Astrocyte (in vitro differentiated cells and primary cell): ENCODE measurements at regions not wholly inside any gene's neighbourhood (a gene's known extent, or its start where the extent isn't known, plus 50 kb on each side); places are given as distances from the start of the nearest gene placed in this dataset.

Source experiments
- DNase-seq: peaks from one replicate; pipeline ENCODE4 v3.0.0-alpha.2; 2010; ENCODE audit warnings: low read depth
- FAIRE-seq: peaks from 2 replicates; lab custom pipeline; 2011; peaks lifted over from hg19 to GRCh38; lab: Jason Lieb, UNC
- H2AFZ ChIP-seq: 2 replicates; pipeline ENCODE4 v1.6.0; 2012; ENCODE audit warnings: low read depth, low read length, inconsistent platforms
- H3K27ac ChIP-seq: 2 replicates; pipeline ENCODE4 v1.5.1; 2011; ENCODE audit warnings: low read depth, low read length, inconsistent platforms
- H3K27me3 ChIP-seq: 2 replicates; pipeline ENCODE4 v1.6.0; 2011; ENCODE audit warnings: low read length, inconsistent platforms; ENCODE audit not compliant: insufficient read depth
- H3K36me3 ChIP-seq: 2 replicates; pipeline ENCODE4 v1.5.1; 2011; ENCODE audit warnings: low read length, inconsistent platforms; ENCODE audit not compliant: insufficient read depth
- H3K4me1 ChIP-seq: 2 replicates; pipeline ENCODE4 v1.5.1; 2011; ENCODE audit warnings: low read length, inconsistent platforms; ENCODE audit not compliant: insufficient read depth
- H3K4me2 ChIP-seq: 2 replicates; pipeline ENCODE4 v1.6.0; 2012; ENCODE audit warnings: low read length, inconsistent platforms
- H3K4me3 ChIP-seq: 2 replicates; pipeline ENCODE4 v1.5.1; 2011; ENCODE audit warnings: low read depth, mild to moderate bottlenecking, low read length, inconsistent platforms; ENCODE audit not compliant: insufficient read depth
- H3K79me2 ChIP-seq: 2 replicates; pipeline ENCODE4 v1.6.0; 2012; ENCODE audit warnings: mild to moderate bottlenecking, low read length, inconsistent platforms; ENCODE audit not compliant: insufficient read depth
- H3K9ac ChIP-seq: 2 replicates; pipeline ENCODE4 v1.6.0; 2012; ENCODE audit warnings: mild to moderate bottlenecking, low read length, inconsistent platforms
- H3K9me3 ChIP-seq: 2 replicates; pipeline ENCODE4 v1.5.1; 2012; ENCODE audit warnings: low read depth, mild to moderate bottlenecking, low read length, inconsistent platforms; ENCODE audit not compliant: insufficient read depth
- H4K20me1 ChIP-seq: 2 replicates; pipeline ENCODE4 v1.6.0; 2012; ENCODE audit warnings: low read length, inconsistent platforms; ENCODE audit not compliant: insufficient read depth
- H3K27ac Mint-ChIP-seq: one replicate; pipeline ENCODE4 v1.8.0; 2021; ENCODE audit warnings: mild to moderate bottlenecking, mixed read lengths; ENCODE audit not compliant: unreplicated experiment
- H3K27me3 Mint-ChIP-seq: one replicate; pipeline ENCODE4 v1.8.0; 2021; ENCODE audit warnings: low read depth, mixed read lengths; ENCODE audit not compliant: unreplicated experiment
- H3K36me3 Mint-ChIP-seq: one replicate; pipeline ENCODE4 v1.8.0; 2021; ENCODE audit warnings: low read depth, mixed read lengths; ENCODE audit not compliant: unreplicated experiment
- H3K4me1 Mint-ChIP-seq: one replicate; pipeline ENCODE4 v1.8.0; 2021; ENCODE audit warnings: low read depth, mixed read lengths; ENCODE audit not compliant: unreplicated experiment
- H3K4me3 Mint-ChIP-seq: one replicate; pipeline ENCODE4 v1.8.0; 2021; ENCODE audit warnings: mild to moderate bottlenecking, moderate library complexity, mixed read lengths; ENCODE audit not compliant: unreplicated experiment
- H3K9me3 Mint-ChIP-seq: one replicate; pipeline ENCODE4 v1.8.0; 2021; ENCODE audit warnings: mild to moderate bottlenecking, mixed read lengths; ENCODE audit not compliant: unreplicated experiment
- EZH2 ChIP-seq: IDR thresholded peaks from 2 replicates; pipeline ENCODE4 v1.6.1; 2012; ENCODE audit warnings: mild to moderate bottlenecking, low read length, inconsistent platforms; ENCODE audit not compliant: insufficient read depth
- TF ChIP-seq, protein P1 (sequence below): IDR thresholded peaks from 2 replicates; pipeline ENCODE4 v1.5.1; 2011; ENCODE audit warnings: low read depth, mild to moderate bottlenecking, inconsistent platforms, low read length, moderate library complexity; ENCODE audit not compliant: insufficient read depth

DNA sequence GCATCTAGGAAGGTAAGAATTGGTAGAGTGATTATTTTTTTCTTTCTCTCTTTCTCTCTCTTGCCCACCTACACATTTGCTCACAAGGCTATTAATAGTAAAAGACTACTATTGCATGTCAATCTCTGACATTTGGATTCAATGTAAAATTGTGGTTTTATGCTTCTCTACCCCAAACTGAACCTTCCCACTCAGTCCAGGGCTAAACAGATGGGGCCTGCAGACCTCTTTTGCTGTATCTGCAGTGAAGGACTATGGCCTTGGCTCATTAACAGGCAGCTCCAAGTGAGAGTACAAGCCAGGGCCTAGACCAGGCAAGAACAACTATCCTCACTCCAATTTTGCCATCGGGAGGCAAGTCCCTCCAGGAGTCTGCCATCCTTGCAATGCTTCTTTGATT is 68.3 kb upstream of the ARL4C start:
- Histone ChIP-seq H3K4me3 (no peak overlapping the region), H3K27ac (no peak overlapping the region), H3K36me3 (no peaks in the 10 kb centered on the region), H2AFZ (peak overlapping the region; percentile 19), H3K4me1 (peaks cover 5% of the 10 kb centered on the region), H3K79me2 (no peaks in the 10 kb centered on the region), H4K20me1 (no peaks in the 10 kb centered on the region), H3K27me3 (no peaks in the 10 kb centered on the region), H3K9me3 (no peaks in the 10 kb centered on the region), H3K4me2 (peak overlapping the region; percentile 34), H3K9ac (no peak overlapping the region)
- Mint-ChIP-seq H3K27me3 (no peaks in the 10 kb centered on the region), H3K4me1 (peaks cover 34% of the 10 kb centered on the region), H3K36me3 (no peaks in the 10 kb centered on the region), H3K4me3 (no peak overlapping the region), H3K9me3 (no peaks in the 10 kb centered on the region), H3K27ac (peak overlapping the region; percentile 93)
- no peak for TF ChIP-seq EZH2
- TF ChIP-seq, protein P1, sequence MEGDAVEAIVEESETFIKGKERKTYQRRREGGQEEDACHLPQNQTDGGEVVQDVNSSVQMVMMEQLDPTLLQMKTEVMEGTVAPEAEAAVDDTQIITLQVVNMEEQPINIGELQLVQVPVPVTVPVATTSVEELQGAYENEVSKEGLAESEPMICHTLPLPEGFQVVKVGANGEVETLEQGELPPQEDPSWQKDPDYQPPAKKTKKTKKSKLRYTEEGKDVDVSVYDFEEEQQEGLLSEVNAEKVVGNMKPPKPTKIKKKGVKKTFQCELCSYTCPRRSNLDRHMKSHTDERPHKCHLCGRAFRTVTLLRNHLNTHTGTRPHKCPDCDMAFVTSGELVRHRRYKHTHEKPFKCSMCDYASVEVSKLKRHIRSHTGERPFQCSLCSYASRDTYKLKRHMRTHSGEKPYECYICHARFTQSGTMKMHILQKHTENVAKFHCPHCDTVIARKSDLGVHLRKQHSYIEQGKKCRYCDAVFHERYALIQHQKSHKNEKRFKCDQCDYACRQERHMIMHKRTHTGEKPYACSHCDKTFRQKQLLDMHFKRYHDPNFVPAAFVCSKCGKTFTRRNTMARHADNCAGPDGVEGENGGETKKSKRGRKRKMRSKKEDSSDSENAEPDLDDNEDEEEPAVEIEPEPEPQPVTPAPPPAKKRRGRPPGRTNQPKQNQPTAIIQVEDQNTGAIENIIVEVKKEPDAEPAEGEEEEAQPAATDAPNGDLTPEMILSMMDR: no peak
- FAIRE-seq: no peak
- DNase-seq: peak; percentile 71

DNA sequence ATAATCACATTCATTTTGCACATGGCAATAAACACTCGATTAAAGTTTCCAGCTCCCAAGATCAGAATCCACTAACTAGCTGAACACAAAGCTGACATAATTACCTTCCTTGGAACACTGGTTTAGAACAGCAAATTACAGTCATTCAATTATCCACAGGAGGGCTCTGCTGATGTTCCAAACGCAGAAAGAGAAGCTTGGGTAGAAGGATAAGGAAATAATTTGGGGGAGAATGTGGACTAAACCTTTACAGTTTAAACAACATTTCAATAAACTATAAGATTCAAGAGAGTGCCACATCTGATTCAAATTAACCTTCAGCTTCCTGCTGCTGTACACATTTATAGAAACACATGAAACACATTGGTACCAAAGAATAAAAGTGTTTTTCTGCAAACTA is 67.8 kb upstream of the ARL4C start:
- H3K9ac ChIP-seq: no peak overlapping the region
- H3K4me2 ChIP-seq: peak overlapping the region; percentile 34
- no peaks in the 10 kb centered on the region for H3K9me3 Mint-ChIP-seq

DNA sequence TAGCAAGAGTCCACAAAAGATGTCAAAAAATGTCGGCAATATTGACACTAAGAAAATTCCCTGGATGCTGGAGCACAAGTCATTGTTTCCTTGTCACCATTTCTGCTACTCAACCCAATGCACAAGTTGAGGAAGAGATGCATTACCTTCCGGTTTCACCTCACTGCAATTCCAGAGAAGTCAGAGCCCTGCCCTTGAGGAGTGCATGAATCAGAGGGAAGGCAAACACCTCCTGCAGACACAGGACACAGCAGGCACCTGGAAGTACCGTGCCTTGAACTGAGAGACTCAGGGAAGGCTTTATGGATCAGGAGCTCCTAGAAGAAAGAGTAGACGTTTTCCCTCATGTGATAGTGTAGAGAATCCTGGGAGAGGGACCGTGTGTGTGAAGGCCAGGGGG is 62.7 kb upstream of the ARL4C start:
- peaks cover 16% of the 10 kb centered on the region for H3K4me1 ChIP-seq
- peaks cover 1% of the 10 kb centered on the region for H3K9me3 Mint-ChIP-seq
- H3K9ac ChIP-seq: no peak overlapping the region
- no peak overlapping the region for H3K4me3 ChIP-seq
- no peak overlapping the region for H2AFZ ChIP-seq
- no peak overlapping the region for H3K4me2 ChIP-seq
- no peaks in the 10 kb centered on the region for H4K20me1 ChIP-seq
- H3K36me3 ChIP-seq: no peaks in the 10 kb centered on the region
- FAIRE-seq: no peak
- DNase-seq: no peak
- H3K36me3 Mint-ChIP-seq: peaks cover 1% of the 10 kb centered on the region
- no peak overlapping the region for H3K4me3 Mint-ChIP-seq
- H3K27me3 Mint-ChIP-seq: no peaks in the 10 kb centered on the region
- TF ChIP-seq EZH2: no peak
- TF ChIP-seq, protein P1: no peak
- H3K27ac ChIP-seq: no peak overlapping the region
- H3K27me3 ChIP-seq: no peaks in the 10 kb centered on the region
- H3K27ac Mint-ChIP-seq: no peak overlapping the region
- peaks cover 16% of the 10 kb centered on the region for H3K4me1 Mint-ChIP-seq
- H3K9me3 ChIP-seq: no peaks in the 10 kb centered on the region
- H3K79me2 ChIP-seq: no peaks in the 10 kb centered on the region

More for the DNA sequence above, 67.8 kb upstream of the ARL4C start:
- no peak overlapping the region for H2AFZ ChIP-seq
- FAIRE-seq (no peak), DNase-seq (no peak)
- no peaks in the 10 kb centered on the region for H3K36me3 ChIP-seq
- TF ChIP-seq EZH2: no peak
- TF ChIP-seq, protein P1: peak; percentile 23
- H3K27me3 ChIP-seq: no peaks in the 10 kb centered on the region
- H3K9me3 ChIP-seq: no peaks in the 10 kb centered on the region
- Mint-ChIP-seq H3K27ac (no peak overlapping the region), H3K27me3 (no peaks in the 10 kb centered on the region), H3K4me3 (no peak overlapping the region), H3K36me3 (no peaks in the 10 kb centered on the region), H3K4me1 (peaks cover 29% of the 10 kb centered on the region)
- peaks cover 5% of the 10 kb centered on the region for H3K4me1 ChIP-seq
- no peak overlapping the region for H3K27ac ChIP-seq
- H4K20me1 ChIP-seq: no peaks in the 10 kb centered on the region
- no peak overlapping the region for H3K4me3 ChIP-seq
- no peaks in the 10 kb centered on the region for H3K79me2 ChIP-seq
